Kidney (tissue), 13 donors: ENCODE measurements at regions not wholly inside any gene's neighbourhood (a gene's known extent, or its start where the extent isn't known, plus 50 kb on each side); places are given as distances from the start of the nearest gene placed in this dataset.
"Not testable (repeated sequence)": the region's sequence is repeated elsewhere in the genome, so short reads cannot be mapped to it uniquely, and the experiment has no call there.

Experiments
- DNase-seq, 5 donors: peaks; one replicate each; pipeline ENCODE4 v3.0.0-alpha.2; 2013 to 2020
- FAIRE-seq: peaks from 2 replicates; lab custom pipeline; 2012; peaks lifted over from hg19 to GRCh38; lab: Jason Lieb, UNC
- H3K27ac ChIP-seq, 2 donors: one replicate each; pipeline ENCODE4 v1.7.0; 2013; ENCODE audit warnings: low read depth in 2 of 2, low read length in 2 of 2, inconsistent platforms in 1 of 2
- H3K27me3 ChIP-seq: one replicate; pipeline ENCODE4 v1.7.1; 2013; ENCODE audit warnings: low read length, inconsistent platforms; ENCODE audit not compliant: control insufficient read depth, insufficient read depth
- H3K36me3 ChIP-seq, 3 donors: one replicate each; pipeline versions ENCODE4 v1.7.0 to v1.7.1; 2013; ENCODE audit warnings: low read length in 3 of 3, control low read depth in 1 of 3, inconsistent platforms in 1 of 3; ENCODE audit not compliant: insufficient read depth in 3 of 3, control insufficient read depth in 2 of 3
- H3K4me1 ChIP-seq, 3 donors: one replicate each; pipeline versions ENCODE4 v1.7.0 to v1.7.1; 2013; ENCODE audit warnings: low read length in 3 of 3, inconsistent platforms in 1 of 3, low read depth in 1 of 3; ENCODE audit not compliant: control insufficient read depth in 2 of 3, insufficient read depth in 2 of 3
- H3K4me3 ChIP-seq, 3 donors: one replicate each; pipeline versions ENCODE4 v1.7.0 to v1.8.1; 2013; ENCODE audit warnings: low read length in 3 of 3, control low read depth in 1 of 3, inconsistent platforms in 1 of 3
- H3K9ac ChIP-seq, 3 donors: one replicate each; pipeline versions ENCODE4 v1.7.0 to v1.7.1; 2013; ENCODE audit warnings: low read length in 3 of 3, control low read depth in 1 of 3, inconsistent platforms in 1 of 3
- H3K9me3 ChIP-seq, 3 donors: one replicate each; pipeline versions ENCODE4 v1.7.0 to v1.7.1; 2013; ENCODE audit warnings: low read length in 3 of 3, control low read depth in 1 of 3, inconsistent platforms in 1 of 3; ENCODE audit not compliant: control insufficient read depth in 2 of 3, insufficient read depth in 1 of 3
- CTCF ChIP-seq: IDR thresholded peaks from 3 replicates; pipeline ENCODE4 v1.5.1; 2012; ENCODE audit warnings: mild to moderate bottlenecking, moderate library complexity, borderline replicate concordance; ENCODE audit not compliant: insufficient read depth; ENCODE audit errors: extremely low read depth
- intact Hi-C: fragments of 100-400 bp; cut with DNase I; formaldehyde crosslinking; loops from one replicate; pipeline ENCODE4 v1.11.1; 2022
- donor health status: control.
- donor health status: control.
- donor health status: control.
- donor health status: control.
- donor health status: control.
- donor health status: DM: yes; HTN: yes; CAD: no.
- donor health status: Normal renal cell carcinoma (clear cell type).

DNA sequence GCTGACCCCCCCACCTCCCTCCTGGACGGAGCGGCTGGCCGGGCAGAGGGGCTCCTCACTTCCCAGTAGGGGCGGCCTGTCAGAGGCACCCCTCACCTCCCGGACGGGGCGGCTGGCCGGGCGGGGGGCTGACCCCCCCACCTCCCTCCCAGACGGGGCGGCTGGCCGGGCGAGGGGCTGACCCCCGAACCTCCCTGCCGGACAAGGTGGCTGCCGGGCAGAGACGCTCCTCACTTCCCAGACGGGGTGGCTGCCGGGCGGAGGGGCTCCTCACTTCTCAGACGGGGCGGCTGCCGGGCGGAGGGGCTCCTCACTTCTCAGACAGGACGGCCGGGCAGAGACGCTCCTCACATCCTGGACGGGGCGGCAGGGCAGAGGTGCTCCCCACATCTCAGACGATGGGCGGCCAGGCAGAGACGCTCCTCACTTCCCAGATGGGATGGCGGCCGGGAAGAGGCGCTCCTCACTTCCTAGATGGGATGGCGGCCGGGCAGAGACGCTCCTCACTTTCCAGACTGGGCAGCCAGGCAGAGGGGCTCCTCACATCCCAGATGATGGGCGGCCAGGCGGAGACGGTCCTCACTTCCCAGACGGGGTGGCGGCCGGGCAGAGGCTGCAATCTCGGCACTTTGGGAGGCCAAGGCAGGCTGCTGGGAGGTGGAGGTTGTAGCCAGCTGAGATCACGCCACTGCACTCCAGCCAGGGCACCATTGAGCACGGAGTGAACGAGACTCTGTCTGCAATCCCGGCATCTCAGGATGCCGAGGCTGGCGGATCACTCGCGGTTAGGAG is 66.2 kb upstream of the PAPPA2 start:
- H3K36me3 ChIP-seq, H3K4me1 ChIP-seq, DNase-seq, H3K27ac ChIP-seq, FAIRE-seq, H3K9ac ChIP-seq, H3K27me3 ChIP-seq, intact Hi-C loops, H3K4me3 ChIP-seq, H3K9me3 ChIP-seq: not testable (repeated sequence)

DNA sequence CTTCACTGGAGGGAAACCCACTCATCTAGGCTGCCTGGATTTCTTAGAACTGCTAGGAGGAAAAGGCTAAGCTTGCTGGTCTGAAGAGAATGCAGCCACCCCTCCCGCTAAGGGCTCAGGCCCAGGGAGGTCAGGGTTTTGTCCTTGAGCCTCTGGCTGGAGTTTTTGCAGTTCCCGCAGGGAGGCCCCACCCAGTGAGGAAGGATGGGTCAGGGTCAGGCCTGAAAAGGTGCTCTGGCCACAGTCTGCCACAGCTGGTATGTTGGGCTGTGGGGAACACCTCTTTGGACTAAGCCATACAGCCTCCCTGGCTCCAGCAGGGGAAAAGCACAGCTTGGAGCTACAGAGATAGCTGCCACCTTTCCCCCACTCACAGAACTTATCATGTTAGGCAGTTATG is 71.4 kb upstream of the PAPPA2 start:
- TF ChIP-seq CTCF: no peak
- no peak for DNase-seq
- intact Hi-C loops: no loop called here
- no peak overlapping the region for H3K9ac ChIP-seq
- H3K4me3 ChIP-seq: no peak overlapping the region
- no peaks in the 10 kb centered on the region for H3K9me3 ChIP-seq
- H3K27ac ChIP-seq: no peak overlapping the region
- FAIRE-seq: no peak
- no peaks in the 10 kb centered on the region for H3K27me3 ChIP-seq
- no peaks in the 10 kb centered on the region for H3K4me1 ChIP-seq
- H3K36me3 ChIP-seq: no peaks in the 10 kb centered on the region

GRCh38 chr1:176384841-176385240 is 78.1 kb upstream of the PAPPA2 start:
- no peaks in the 10 kb centered on the region for H3K4me1 ChIP-seq
- H3K4me3 ChIP-seq: no peak overlapping the region
- DNase-seq (no peak), FAIRE-seq (no peak)
- H3K27me3 ChIP-seq: no peaks in the 10 kb centered on the region
- no peaks in the 10 kb centered on the region for H3K9me3 ChIP-seq
- no peak overlapping the region for H3K27ac ChIP-seq
- intact Hi-C loops: no loop called here
- H3K9ac ChIP-seq: no peak overlapping the region
- H3K36me3 ChIP-seq: no peaks in the 10 kb centered on the region
- no peak for TF ChIP-seq CTCF

GRCh38 chr1:176382163-176382562 is 80.8 kb upstream of the PAPPA2 start:
- Histone ChIP-seq H3K27me3 (no peaks in the 10 kb centered on the region), H3K27ac (no peak overlapping the region), H3K36me3 (no peaks in the 10 kb centered on the region), H3K9me3 (no peaks in the 10 kb centered on the region), H3K9ac (no peak overlapping the region), H3K4me1 (no peaks in the 10 kb centered on the region), H3K4me3 (no peak overlapping the region)
- DNase-seq (peak in 2 of 5 donors; percentile 5 to 6), FAIRE-seq (no peak)
- TF ChIP-seq CTCF: no peak
- intact Hi-C loops: no loop called here
